AG08396 (cell line): ENCODE measurements at regions not wholly inside any gene's neighbourhood (a gene's known extent, or its start where the extent isn't known, plus 50 kb on each side); places are given as distances from the start of the nearest gene placed in this dataset.
"Not testable (repeated sequence)": the region's sequence is repeated elsewhere in the genome, so short reads cannot be mapped to it uniquely, and the experiment has no call there.

Experiments
- DNase-seq: peaks from one replicate; pipeline ENCODE4 v3.0.0; 2012; ENCODE audit warnings: low spot score, mixed read lengths

DNA sequence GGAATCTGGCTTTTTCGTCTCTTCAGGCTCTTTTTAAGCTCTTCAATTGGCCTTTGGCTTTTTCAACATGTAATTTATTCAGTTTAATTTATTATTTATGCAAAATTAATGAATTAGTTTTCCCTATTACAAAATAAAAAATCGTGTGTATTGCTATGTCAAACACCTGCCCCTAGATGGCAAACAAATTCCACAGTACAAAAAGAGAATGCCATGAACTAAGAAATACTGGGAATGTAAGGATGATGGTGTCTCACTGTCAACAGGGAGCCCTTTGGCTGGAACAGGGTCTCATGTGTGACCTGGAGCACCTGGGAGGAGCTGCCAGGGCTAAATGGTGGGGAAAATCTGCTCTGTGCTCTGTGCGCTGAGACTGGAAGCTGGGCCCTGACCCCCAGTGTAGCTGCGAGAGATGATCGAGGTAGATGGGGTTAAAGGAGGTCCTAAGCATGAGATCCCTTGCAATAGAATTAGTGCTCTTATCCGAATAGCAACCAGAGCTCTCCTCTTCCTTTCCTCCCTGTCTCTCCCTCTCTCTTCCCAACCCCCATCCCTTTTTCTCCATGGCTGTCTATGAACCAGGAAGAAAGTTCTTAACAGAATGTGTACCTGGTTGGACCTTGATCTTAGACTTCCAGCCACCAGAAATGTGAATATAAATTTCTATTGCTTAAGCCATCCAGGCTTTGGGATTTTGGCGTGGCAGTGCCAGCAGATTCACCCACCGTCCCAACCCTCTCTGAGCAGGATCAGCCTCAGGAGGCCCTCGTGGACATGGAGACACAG lies 1183.5 kb downstream of the RPIA start:
- not testable (repeated sequence) for DNase-seq

DNA sequence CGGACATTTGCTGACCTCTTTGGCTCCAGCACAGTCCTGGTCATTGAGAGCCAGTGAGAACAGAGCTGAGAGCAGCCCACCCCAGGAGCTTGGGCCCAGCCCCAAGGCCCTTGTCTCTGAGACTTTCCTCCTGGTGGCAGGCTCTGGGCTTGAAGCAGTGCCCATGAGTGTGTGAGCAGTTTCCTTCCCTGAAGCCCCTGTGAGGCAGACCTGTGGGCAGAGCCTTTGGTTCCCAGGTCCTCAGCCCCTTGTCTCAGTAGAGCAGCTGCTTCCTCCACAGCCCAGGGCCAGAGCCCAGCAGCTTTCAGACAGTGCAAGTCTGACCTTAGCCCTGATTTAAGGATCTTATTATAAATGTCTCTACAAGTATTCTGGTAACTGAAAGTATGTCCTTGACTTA lies 1185.0 kb downstream of the RPIA start:
- DNase-seq = not testable (repeated sequence)

DNA sequence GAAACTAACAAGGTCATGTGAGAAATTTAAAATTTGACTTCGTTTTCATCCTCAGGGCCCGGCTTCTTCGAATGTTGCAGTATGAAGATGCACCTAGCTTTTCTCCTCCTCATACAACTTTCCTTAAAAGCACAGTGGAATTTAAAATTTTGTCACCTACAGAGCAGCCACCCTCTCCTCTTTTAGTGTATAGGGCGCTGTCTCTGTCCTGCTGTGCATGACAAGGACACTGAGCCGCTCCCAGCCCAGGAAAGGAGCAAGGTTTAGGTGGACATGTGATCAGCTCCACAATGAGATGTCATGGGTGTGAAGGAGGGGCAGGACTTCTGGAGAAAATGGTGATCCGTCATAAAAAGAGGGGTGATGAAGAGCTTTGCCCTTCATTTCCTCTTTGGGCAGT lies 1185.4 kb downstream of the RPIA start:
- not testable (repeated sequence) for DNase-seq

DNA sequence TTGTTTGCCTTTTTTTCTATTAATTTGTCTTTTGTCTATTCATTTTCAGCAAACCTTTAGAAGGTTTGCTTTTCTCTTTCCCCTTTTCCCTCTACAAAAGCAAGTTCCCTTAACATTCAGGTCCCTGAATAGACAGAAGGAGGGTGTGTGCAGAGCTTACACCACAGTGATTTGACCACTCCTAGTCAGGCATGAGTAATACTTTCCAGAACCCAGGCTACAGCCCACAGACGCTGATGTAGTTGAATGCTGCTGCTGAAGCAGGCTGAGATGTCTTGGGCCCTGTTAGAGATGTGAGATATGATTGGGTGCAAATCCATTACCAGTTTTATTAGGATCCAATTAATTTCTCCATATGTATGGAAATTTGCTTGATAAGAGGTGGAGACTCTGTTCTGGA lies 1191.4 kb downstream of the RPIA start:
- not testable (repeated sequence) for DNase-seq

DNA sequence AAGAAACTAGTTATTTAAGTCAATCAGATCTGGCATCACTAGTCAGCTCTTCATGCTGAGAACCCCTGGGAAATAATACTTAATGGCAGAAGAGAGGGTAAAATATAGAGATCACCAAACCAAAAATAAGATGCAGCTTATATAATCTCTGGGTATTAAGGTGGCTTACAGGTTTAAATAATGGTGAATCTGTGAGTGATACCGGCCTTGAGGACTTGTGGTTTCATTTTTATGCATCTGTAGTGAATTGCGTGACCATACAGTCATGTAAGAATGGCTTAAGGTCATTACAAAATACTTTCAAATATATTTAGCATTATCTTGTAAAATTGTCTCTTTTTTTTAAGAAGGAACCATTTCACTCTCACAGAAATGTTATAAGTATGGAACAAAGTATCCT lies 1192.2 kb downstream of the RPIA start:
- DNase-seq = not testable (repeated sequence)

DNA sequence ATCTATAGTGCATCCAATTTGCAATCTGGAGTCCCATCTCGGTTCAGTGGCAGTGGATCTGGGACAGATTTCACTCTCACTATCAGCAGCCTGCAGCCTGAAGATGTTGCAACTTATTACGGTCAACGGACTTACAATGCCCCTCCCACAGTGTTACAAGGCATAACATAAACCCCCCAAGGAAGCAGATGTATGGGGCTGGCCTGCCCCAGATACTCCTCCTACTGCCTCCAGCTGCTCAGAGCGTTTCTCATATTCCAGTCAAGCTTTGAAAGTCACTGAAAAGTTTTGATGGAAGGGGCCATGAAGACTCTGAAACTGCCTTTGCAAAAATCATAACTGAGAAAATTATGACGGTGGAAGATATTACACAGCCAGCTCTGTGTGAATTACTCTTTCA lies 1193.6 kb downstream of the RPIA start:
- DNase-seq = not testable (repeated sequence)

DNA sequence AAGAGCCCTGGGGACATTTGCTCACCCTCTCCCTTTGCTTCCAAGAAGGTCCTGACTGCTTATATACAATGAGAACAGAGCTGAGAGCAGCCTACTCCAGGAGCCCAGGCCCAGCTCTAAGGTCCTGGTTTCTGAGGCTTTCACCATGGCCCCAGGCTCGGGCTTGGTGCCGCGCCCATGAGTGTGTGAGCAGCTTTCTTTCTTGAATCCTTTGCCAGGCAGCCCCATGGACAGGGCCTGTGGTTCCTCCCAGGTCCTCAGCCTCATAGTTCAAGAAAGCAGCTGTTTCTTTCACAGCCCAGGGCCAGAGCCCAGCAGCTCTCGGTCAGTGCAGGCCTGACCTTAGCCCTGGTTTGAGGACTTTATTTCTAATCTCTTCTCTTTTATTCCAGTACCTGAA lies 1197.2 kb downstream of the RPIA start:
- not testable (repeated sequence) for DNase-seq

DNA sequence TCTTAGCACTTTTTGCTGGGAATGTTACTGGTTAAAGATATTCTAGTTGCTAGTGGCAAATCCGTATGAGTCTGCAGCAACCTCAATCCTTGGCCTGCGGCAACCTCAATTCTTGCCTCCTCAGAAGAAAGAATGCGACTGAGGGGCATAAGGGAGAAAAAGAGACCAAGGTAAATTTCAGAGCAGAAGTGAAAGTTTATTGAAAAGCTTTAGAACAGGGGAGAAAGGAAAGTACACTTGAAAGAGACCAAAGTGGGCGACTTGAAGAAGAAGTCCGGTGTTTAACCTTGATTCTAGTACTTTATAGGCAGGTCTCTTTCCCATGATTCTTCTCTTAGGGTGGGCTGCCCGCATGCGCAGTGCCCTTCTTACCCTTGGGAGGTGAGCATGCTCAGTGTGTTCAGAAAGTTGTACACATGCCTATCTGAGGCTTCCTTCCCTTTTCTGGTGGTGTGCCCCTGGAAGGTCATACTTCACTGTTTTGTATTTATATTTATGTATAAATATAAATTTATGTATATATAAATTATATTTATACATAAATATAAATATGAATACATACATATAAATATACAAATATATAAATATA lies 1198.8 kb downstream of the RPIA start:
- DNase-seq = not testable (repeated sequence)

DNA sequence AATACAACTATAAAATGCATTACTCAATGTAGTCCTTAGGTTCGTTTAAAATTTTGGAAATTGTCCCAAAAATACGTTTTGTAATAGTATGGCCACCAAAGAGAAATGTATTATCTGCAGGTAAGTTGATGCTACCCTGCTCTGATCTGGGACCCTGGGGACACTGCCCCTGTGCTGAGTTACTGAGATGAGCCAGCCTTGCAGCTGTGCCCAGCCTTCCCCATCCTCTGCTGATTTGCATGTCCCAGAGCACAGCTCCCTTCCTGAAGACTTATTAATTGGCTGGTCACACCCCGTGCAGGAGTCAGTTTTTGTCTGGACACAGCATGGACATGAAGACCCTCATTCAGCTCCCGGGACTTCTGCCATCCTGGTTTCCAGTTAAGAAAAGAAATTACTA lies 1203.5 kb downstream of the RPIA start:
- not testable (repeated sequence) for DNase-seq

DNA sequence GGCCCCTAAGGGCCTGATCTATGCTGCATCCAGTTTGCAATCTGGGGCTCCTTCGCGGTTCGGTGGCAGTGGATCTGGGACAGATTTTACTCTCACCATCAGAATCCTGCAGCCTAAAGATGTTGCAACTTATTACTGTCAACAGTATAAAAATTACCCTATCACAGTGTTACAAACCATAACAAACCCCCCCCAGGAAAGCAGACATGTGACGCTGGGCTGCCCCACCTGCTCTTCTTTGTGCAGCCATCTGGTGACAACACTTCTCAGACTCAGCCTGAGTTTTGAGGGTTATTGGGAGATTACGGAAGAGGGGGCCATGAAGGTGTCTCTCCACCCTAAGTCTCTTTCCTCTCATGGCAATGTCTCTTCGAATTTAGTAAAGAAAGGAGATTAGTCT lies 1204.2 kb downstream of the RPIA start:
- DNase-seq = not testable (repeated sequence)

DNA sequence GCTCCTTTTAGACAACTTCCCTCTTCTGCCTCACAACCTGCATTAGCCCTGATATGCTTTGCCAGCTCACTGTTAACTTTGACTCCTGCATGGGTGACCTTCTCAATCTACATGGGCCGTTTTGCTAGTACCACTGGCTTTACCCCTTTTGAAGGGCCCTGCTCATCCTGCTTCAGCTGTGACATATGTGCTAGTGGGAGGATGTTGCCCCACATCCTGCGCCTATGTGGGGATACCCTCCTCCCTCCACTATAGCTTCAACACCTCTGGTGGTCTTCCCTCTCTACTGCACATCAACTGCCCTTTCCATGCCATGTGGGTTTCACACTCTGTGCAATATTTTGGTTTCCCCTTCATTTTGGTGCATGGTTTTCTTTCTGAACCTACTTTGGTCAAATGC lies 1235.5 kb downstream of the RPIA start:
- DNase-seq = not testable (repeated sequence)

DNA sequence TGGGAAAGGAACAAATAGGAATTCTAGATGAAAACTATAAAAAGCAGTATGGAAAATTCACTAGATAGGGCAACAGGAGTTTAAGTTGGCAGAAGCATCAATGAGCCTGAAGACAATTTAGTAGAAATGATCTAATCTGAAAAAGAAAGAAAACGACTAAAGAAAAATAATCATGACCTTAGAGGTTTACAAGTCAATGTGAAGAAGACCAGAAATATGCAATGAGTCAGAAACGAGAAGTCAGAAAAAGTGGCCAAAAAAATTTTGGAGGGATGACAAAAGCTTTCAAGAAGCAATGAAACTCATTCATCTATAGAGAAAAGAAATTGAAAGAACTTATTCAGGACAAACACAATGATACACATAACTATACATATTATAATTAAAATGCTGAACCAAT lies 1244.0 kb downstream of the RPIA start:
- peak; percentile 0 for DNase-seq

DNA sequence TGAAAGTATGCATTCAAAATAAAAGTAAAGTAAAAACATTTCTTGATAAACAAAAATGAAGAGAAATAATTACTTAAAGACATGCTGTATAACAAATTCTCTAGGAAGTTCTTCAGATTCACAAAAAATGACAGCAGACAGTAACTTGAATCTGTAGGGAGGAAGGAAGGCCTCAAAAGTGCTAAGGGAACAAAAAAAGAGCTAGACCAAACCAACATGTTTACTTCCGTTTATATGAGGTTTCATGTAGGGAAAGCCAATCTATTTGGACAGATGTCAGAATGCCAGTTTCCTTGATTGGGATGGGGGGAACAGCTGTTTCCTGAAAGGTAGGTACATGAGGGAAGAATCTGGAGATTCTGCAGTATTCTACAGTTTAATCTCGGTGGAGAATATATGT lies 1244.5 kb downstream of the RPIA start:
- not testable (repeated sequence) for DNase-seq

DNA sequence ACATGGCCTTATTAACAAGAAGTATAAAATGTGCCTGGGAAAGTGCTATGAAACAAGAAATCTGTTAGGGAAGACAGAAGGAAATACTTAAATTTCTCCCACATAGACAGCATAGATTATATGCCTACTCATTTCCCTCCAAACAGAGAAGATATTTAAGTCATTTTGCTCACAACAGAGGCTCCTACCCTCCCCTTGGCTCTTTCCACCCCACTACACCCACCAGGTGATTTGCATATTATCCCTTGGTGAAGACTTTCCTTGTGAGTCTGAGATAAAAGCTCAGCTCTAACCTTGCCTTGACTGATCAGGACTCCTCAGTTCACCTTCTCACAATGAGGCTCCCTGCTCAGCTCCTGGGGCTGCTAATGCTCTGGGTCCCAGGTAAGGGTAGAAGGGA lies 1245.1 kb downstream of the RPIA start:
- DNase-seq = not testable (repeated sequence)

DNA sequence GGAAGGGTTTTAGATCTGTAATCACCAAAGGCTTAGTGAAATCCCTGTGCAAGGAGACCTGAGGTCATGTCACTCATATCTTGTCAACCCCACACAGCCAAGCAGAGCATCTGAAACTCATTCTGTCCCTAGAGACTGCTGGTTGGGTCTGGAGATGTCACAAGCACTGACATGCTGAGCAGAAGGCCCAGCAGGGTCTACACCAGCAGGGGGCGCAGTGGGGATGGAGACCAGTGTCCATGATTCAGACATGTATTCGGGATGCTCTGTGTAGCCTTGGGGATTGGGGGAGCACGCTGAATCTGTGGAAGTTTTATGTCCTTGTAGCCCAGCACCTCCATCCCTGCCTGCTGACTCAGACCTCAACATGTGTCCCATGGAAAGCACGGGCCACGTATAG lies 1247.3 kb downstream of the RPIA start:
- not testable (repeated sequence) for DNase-seq

DNA sequence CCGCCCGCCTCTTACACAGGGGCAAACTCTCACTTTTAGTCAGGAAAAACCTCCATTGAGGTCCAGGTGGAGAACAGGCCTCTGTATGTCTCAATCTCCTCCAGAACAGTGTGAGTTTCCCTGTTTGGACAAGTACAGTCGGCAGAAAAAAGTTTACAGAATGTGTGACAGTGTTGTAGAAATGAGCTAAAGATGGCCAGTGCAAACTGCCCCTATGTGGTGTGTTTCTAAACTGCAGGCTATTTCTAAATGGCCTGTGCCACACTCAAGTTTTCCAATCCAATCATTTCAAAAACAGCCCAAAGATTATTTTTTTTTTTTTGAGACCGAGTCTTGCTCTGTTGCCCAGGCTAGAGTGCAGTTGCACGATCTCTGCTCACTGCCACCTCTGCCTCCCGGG lies 1252.8 kb downstream of the RPIA start:
- not testable (repeated sequence) for DNase-seq

DNA sequence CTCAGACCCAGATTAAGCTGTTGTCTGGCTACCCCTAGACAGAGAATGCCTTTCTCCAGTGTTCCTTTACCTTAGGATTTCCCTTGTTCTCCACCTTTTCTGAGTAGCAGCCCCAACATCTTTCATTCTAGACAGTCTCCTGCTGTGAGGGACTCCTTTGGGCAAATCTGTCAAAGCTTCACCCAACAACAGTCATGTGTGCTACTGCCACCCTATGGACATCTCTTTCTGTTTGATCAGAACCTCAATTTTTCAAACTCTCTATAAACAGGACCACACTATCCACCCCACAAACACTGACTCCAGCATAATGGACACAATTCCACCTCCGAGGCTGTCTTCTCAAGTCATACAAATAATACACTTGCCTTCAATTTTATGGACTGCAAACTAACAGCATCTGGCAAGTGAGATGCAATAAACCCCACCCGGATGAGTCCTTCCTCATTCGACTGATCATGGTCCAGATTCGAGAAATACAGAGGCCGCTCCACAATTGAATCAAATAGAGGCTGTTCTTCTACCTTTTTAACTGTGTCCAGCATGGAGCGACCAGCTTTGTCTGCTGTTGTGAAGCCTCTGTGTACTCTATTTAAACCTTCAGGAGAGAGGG lies 1253.6 kb downstream of the RPIA start:
- DNase-seq = not testable (repeated sequence)

DNA sequence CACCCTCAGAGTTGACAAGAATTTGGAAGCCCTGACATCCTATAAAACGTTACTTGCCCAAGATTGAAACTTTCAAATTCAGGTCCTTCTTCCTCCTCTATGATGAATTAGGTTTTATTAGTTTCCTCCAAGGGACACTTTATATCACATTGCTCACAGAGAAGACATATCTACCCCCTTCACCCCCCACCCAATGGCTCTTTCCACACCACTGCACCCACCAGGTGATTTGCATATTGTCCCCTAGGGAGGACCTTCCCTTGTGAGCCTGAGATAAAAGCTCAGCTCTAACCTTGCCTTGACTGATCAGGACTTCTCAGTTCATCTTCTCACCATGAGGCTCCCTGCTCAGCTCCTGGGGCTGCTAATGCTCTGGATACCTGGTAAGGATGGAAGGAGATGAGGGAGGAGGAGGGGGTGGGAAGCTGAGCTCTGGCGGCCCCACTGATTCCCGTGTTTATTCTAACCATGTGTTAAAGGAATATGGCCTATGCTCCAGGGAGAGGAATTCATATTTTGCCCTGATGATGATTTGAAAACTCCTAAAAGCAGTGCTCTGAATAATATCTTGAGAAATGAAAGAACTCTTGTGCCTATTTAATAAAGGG lies 1255.8 kb downstream of the RPIA start:
- DNase-seq = not testable (repeated sequence)

DNA sequence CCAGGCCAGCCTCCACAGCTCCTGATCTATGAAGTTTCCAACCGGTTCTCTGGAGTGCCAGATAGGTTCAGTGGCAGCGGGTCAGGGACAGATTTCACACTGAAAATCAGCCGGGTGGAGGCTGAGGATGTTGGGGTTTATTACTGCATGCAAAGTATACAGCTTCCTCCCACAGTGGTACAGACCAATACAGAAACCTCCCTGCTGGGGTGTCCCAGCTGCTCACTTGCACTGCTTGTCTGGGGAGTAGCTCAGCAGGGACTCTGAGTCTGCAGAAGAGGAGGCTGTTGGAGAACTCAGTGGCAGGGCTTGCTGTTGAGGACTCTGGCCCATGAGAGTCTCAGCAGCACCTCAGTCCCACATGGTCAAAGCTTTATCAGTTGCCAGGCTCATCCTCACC lies 1256.6 kb downstream of the RPIA start:
- not testable (repeated sequence) for DNase-seq

DNA sequence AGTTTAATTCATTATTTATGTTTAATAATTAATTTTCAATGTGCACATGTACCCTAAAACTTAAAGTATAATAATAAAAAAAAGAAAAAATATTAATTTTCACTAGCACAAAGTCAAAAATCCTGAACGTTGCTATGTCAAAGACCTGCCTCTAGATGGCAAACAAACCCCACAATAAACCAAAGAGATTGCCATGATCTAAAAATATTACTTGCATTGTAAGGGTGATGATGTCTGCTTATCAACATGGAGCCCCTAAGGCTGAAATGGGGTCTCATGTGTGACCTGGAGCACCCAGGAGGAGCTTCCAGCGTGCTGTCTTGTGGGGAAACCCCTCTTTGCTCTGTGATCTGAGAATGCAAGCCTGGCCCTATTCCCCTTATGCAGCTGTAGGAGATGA lies 1259.3 kb downstream of the RPIA start:
- not testable (repeated sequence) for DNase-seq

DNA sequence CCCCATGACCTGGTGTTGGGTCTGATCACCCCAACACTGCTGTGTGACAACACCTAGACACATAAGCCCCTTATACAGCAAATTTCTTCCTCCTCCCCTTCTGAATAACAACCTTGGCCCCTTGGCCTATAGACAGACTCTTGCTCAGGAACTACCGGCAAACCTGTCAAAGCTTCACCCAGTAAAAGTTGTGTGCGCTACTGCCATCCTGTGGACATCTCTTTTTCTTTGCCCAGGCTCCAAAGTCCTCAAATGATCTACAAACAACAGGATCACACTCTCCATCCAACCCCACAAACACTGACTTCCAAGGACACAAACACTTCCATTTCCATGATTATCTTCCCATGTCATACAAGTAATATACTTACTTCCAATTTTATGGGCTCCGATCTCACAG lies 1265.8 kb downstream of the RPIA start:
- DNase-seq = not testable (repeated sequence)

DNA sequence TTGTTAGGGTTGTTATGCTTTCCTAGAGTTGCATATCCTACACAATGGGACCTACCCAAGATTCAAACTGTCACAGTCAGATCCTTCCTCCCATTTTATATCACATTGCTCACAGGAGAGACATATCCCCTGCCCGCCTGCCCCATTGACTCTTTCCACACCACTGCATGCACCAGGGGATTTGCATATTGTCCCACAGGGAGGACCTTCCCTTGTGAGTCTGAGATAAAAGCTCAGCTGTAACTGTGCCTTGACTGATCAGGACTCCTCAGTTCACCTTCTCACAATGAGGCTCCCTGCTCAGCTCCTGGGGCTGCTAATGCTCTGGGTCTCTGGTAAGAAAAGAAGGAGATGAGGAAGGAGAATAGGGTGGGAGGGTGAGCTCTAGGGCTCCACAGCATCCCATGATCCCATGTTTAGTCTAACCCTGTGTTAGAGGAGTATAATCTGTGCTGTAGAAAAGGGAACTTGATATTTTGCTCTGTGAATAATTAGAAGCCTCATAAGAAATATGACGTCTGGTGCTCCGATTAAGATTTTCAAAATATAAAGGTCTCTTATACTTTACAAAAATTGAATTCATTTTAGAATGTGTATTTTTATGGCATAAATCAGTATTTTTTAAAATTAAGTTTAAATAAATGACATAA lies 1268.4 kb downstream of the RPIA start:
- DNase-seq = not testable (repeated sequence)
